Activated CD8-positive, alpha-beta memory T cell treated with anti-CD3 and anti-CD28 coated beads for 36 hours (primary cell): ENCODE measurements at regions not wholly inside any gene's neighbourhood (a gene's known extent, or its start where the extent isn't known, plus 50 kb on each side); places are given as distances from the start of the nearest gene placed in this dataset.
"Not testable (repeated sequence)": the region's sequence is repeated elsewhere in the genome, so short reads cannot be mapped to it uniquely, and the experiment has no call there.

Source experiments
- CTCF ChIA-PET: fragments of 350-600 bp; sonication (Branson Sonifier 250); formaldehyde crosslinking; loops from one replicate; lab custom pipeline; 2021; ENCODE audit warnings: antibody characterized with exemption; lab: Charles Lee
- POLR2A ChIA-PET: fragments of 350-600 bp; sonication (Branson Sonifier 250); formaldehyde crosslinking; loops from one replicate; lab custom pipeline; 2021; ENCODE audit warnings: antibody characterized with exemption; lab: Charles Lee

- ChIA-PET CTCF (interaction anchor here (0.8 kb wide), 1 partner anchor 405 kb away, joined by 4 read pairs; no protein-coding TSS in a partner anchor), POLR2A (no interaction called here)
Measured at GRCh38 chr9:88596376-88596775, 61.4 kb downstream of the NXNL2 start.

GRCh38 chr9:88604836-88605511, 70.0 kb downstream of the NXNL2 start:
- CTCF ChIA-PET, result no interaction called here

GRCh38 chr9:88605512-88606362, 70.8 kb downstream of the NXNL2 start:
- ChIA-PET POLR2A (no interaction called here), CTCF (no interaction called here)

More at GRCh38 chr9:88604836-88605511, 70.0 kb downstream of the NXNL2 start:
- POLR2A ChIA-PET, result no interaction called here

GRCh38 chr9:88614359-88614758, 79.4 kb downstream of the NXNL2 start:
- ChIA-PET POLR2A (no interaction called here), CTCF (no interaction called here)

- ChIA-PET CTCF (no interaction called here), POLR2A (no interaction called here)
Measured at GRCh38 chr9:88623698-88624097, 88.7 kb downstream of the NXNL2 start.

GRCh38 chr9:88628114-88628513, 93.1 kb downstream of the NXNL2 start:
- ChIA-PET POLR2A (no interaction called here), CTCF (no interaction called here)

GRCh38 chr9:88628811-88629210, 93.8 kb downstream of the NXNL2 start:
- ChIA-PET CTCF (no interaction called here), POLR2A (no interaction called here)

GRCh38 chr9:88630574-88630973, 95.6 kb downstream of the NXNL2 start:
- CTCF ChIA-PET, POLR2A ChIA-PET: not testable (repeated sequence)

- POLR2A ChIA-PET, result no interaction called here
- CTCF ChIA-PET, result no interaction called here
Measured at GRCh38 chr9:88635151-88635550, 100.2 kb downstream of the NXNL2 start.

- POLR2A ChIA-PET, result no interaction called here
- CTCF ChIA-PET, result no interaction called here
Measured at GRCh38 chr9:88641456-88642240, 106.7 kb downstream of the NXNL2 start.

GRCh38 chr9:88642336-88642735, 107.4 kb downstream of the NXNL2 start:
- ChIA-PET POLR2A (no interaction called here), CTCF (no interaction called here)

- ChIA-PET CTCF (no interaction called here), POLR2A (no interaction called here)
Measured at GRCh38 chr9:88643931-88644330, 109.0 kb downstream of the NXNL2 start.

- ChIA-PET POLR2A (no interaction called here), CTCF (no interaction called here)
Measured at GRCh38 chr9:88645172-88645878, 110.3 kb downstream of the NXNL2 start.

- CTCF ChIA-PET, result no interaction called here
Measured at GRCh38 chr9:88645879-88646199, 110.9 kb downstream of the NXNL2 start.

GRCh38 chr9:88646539-88647300, 111.7 kb downstream of the NXNL2 start:
- ChIA-PET POLR2A (no interaction called here), CTCF (no interaction called here)

More at GRCh38 chr9:88645879-88646199, 110.9 kb downstream of the NXNL2 start:
- POLR2A ChIA-PET, result no interaction called here

- ChIA-PET CTCF (no interaction called here), POLR2A (no interaction called here)
Measured at GRCh38 chr9:88651682-88652633, 117.0 kb downstream of the NXNL2 start.

GRCh38 chr9:88652876-88653275, 117.9 kb downstream of the NXNL2 start:
- ChIA-PET CTCF (no interaction called here), POLR2A (no interaction called here)

GRCh38 chr9:88653406-88653805, 118.4 kb downstream of the NXNL2 start:
- ChIA-PET POLR2A (no interaction called here), CTCF (no interaction called here)
